ENCODE measurements at regions not wholly inside any gene's neighbourhood (a gene's known extent, or its start where the extent isn't known, plus 50 kb on each side); places are given as distances from the start of the nearest gene placed in this dataset.

DNA sequence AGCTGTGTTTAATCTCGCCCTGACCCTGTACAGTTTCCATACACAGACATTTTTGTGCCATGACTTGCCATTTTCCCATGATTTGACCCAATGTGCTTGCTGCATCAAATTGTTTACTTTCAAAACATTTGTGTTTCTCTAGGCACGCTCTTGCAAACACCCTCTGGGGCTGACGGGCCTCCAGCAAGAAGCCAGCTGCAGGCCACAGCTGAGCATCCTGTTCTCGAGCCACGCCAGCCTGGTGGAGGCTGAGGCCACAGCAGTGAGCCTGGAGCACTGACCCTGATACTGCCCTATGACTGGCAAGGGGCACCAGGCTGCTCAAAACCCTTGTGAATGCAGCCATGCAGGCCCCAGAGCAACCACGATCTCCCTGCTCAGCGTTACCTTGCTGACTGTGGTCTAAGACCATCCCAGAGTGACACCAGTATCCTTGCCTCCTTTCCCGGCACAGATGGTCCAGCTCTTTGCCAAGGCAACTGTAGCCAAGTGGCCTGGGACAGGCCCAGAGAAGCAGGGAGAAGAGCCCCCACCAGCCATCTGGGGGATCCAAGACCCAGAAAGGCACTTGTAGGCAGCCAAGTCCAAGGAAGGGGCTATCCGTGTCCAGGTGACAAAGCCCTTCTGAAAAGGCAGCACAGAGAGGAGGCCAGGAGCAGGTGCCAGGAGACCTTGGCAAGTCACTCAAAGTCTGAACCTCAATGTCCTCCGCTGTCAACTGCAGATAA, 78.5 kb downstream of the OAT start:
- peak; percentile 85 to 91 for DNase-seq
- Histone ChIP-seq H3K9ac (ENCODE audit: low read length) (no peak overlapping the region), H3K4me1 (ENCODE audit: control insufficient read depth in 1 of 2, insufficient read depth in 2 of 2, low read length in 2 of 2) (no peaks in the 10 kb centered on the region), H3K23ac (ENCODE audit: low read length) (no peak overlapping the region), H3K79me2 (ENCODE audit: control insufficient read depth, insufficient read depth, low read length, poor library complexity) (no peaks in the 10 kb centered on the region), H3K27ac (ENCODE audit: low read depth, low read length) (no peak overlapping the region), H3K9me3 (ENCODE audit: insufficient read depth, low read depth, low read length) (peaks cover 4% of the 10 kb centered on the region), H3K14ac (ENCODE audit: low read length) (no peak overlapping the region), H3K27me3 (ENCODE audit: insufficient read depth, low read length) (no peaks in the 10 kb centered on the region), H3K79me1 (ENCODE audit: low read length) (no peaks in the 10 kb centered on the region), H4K8ac (ENCODE audit: low read depth, low read length) (no peak overlapping the region), H2AFZ (ENCODE audit: insufficient read depth, low read length, poor library complexity) (no peak overlapping the region), H2BK5ac (ENCODE audit: low read depth, low read length, poor library complexity) (no peak overlapping the region), H2BK120ac (ENCODE audit: insufficient read depth, low read length, poor library complexity) (no peak overlapping the region), H3K36me3 (ENCODE audit: control insufficient read depth in 1 of 2, insufficient read depth in 2 of 2, low read length in 2 of 2) (no peaks in the 10 kb centered on the region), H3K4ac (ENCODE audit: low read depth, low read length) (no peak overlapping the region), H3K18ac (ENCODE audit: low read length) (no peak overlapping the region), H3K4me2 (ENCODE audit: low read length) (no peak overlapping the region), H4K12ac (ENCODE audit: low read depth, low read length) (no peak overlapping the region), H2AK5ac (ENCODE audit: low read length) (no peak overlapping the region), H3K4me3 (ENCODE audit: low read depth, low read length) (peak overlapping the region; percentile 20), H4K91ac (ENCODE audit: low read depth, low read length) (no peak overlapping the region), H2BK12ac (ENCODE audit: low read length) (no peak overlapping the region)
- WGBS (ENCODE audit: extremely low coverage, insufficient coverage, insufficient read length): no CpG with 5 or more reads among the region's 10 CpGs

- Histone ChIP-seq H3K23ac (ENCODE audit: low read length) (no peak overlapping the region), H3K27me3 (ENCODE audit: insufficient read depth, low read length) (no peaks in the 10 kb centered on the region), H3K4ac (ENCODE audit: low read depth, low read length) (no peak overlapping the region), H2BK5ac (ENCODE audit: low read depth, low read length, poor library complexity) (no peak overlapping the region), H3K4me2 (ENCODE audit: low read length) (no peak overlapping the region), H3K27ac (ENCODE audit: low read depth, low read length) (no peak overlapping the region), H4K8ac (ENCODE audit: low read depth, low read length) (no peak overlapping the region), H3K4me3 (ENCODE audit: low read depth, low read length) (no peak overlapping the region), H3K4me1 (ENCODE audit: control insufficient read depth in 1 of 2, insufficient read depth in 2 of 2, low read length in 2 of 2) (no peaks in the 10 kb centered on the region), H3K9ac (ENCODE audit: low read length) (no peak overlapping the region), H3K14ac (ENCODE audit: low read length) (no peak overlapping the region), H2AK5ac (ENCODE audit: low read length) (no peak overlapping the region), H3K79me2 (ENCODE audit: control insufficient read depth, insufficient read depth, low read length, poor library complexity) (no peaks in the 10 kb centered on the region), H3K18ac (ENCODE audit: low read length) (no peak overlapping the region), H4K12ac (ENCODE audit: low read depth, low read length) (no peak overlapping the region), H3K79me1 (ENCODE audit: low read length) (no peaks in the 10 kb centered on the region), H2AFZ (ENCODE audit: insufficient read depth, low read length, poor library complexity) (no peak overlapping the region), H2BK120ac (ENCODE audit: insufficient read depth, low read length, poor library complexity) (no peak overlapping the region), H4K91ac (ENCODE audit: low read depth, low read length) (no peak overlapping the region), H2BK12ac (ENCODE audit: low read length) (no peak overlapping the region), H3K9me3 (ENCODE audit: insufficient read depth, low read depth, low read length) (peaks cover 4% of the 10 kb centered on the region), H3K36me3 (ENCODE audit: control insufficient read depth in 1 of 2, insufficient read depth in 2 of 2, low read length in 2 of 2) (no peaks in the 10 kb centered on the region)
- DNase-seq: peak in 1 of 2 donors; percentile 39
- no CpG with 5 or more reads among the region's 16 CpGs for WGBS (ENCODE audit: extremely low coverage, insufficient coverage, insufficient read length)
Measured at GRCh38 chr10:124339119-124340032, 79.3 kb downstream of the OAT start.

DNA sequence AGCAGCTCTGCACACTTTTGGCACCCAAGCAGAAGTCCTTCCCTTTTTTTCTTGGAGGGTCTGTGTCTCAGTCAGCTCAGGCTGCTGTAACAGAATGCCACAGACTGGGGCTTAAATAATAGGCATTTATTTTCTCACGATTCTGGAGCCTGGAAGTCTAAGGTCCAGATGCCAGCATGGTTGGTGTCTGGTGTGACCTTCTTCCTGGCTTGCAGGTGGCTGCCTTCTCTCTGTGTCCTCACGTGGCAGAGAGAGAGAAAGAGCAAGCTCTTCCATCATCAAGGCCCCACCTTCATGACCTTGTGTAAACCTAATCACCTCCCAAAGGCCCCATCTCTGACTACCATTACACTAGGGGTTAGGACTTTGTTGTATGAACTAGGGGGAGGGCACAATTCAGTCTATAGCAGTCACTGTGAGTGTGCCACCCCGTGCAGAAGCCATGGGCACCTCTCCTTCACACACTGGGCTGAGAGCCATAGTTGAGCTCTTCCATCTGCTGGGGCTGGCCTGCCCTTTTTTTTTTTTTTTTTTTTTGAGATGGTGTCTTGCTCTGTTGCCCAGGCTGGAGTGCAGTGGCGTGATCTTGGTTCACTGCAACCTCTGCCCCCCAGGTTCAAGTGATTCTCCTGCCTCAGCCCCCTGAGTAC, 80.3 kb downstream of the OAT start:
- Histone ChIP-seq H2AFZ (ENCODE audit: insufficient read depth, low read length, poor library complexity) (no peak overlapping the region), H3K27me3 (ENCODE audit: insufficient read depth, low read length) (no peaks in the 10 kb centered on the region), H4K12ac (ENCODE audit: low read depth, low read length) (no peak overlapping the region), H3K4ac (ENCODE audit: low read depth, low read length) (no peak overlapping the region), H3K14ac (ENCODE audit: low read length) (no peak overlapping the region), H3K27ac (ENCODE audit: low read depth, low read length) (no peak overlapping the region), H3K4me3 (ENCODE audit: low read depth, low read length) (no peak overlapping the region), H4K8ac (ENCODE audit: low read depth, low read length) (no peak overlapping the region), H3K79me2 (ENCODE audit: control insufficient read depth, insufficient read depth, low read length, poor library complexity) (no peaks in the 10 kb centered on the region), H2BK5ac (ENCODE audit: low read depth, low read length, poor library complexity) (no peak overlapping the region), H3K9me3 (ENCODE audit: insufficient read depth, low read depth, low read length) (peaks cover 4% of the 10 kb centered on the region), H4K91ac (ENCODE audit: low read depth, low read length) (no peak overlapping the region), H3K18ac (ENCODE audit: low read length) (no peak overlapping the region), H3K23ac (ENCODE audit: low read length) (no peak overlapping the region), H3K79me1 (ENCODE audit: low read length) (no peaks in the 10 kb centered on the region), H2BK120ac (ENCODE audit: insufficient read depth, low read length, poor library complexity) (no peak overlapping the region), H3K36me3 (ENCODE audit: control insufficient read depth in 1 of 2, insufficient read depth in 2 of 2, low read length in 2 of 2) (no peaks in the 10 kb centered on the region), H2BK12ac (ENCODE audit: low read length) (no peak overlapping the region), H3K4me2 (ENCODE audit: low read length) (no peak overlapping the region), H2AK5ac (ENCODE audit: low read length) (no peak overlapping the region), H3K9ac (ENCODE audit: low read length) (no peak overlapping the region), H3K4me1 (ENCODE audit: control insufficient read depth in 1 of 2, insufficient read depth in 2 of 2, low read length in 2 of 2) (no peaks in the 10 kb centered on the region)
- WGBS (ENCODE audit: extremely low coverage, insufficient coverage, insufficient read length): no CpG with 5 or more reads among the region's 4 CpGs
- DNase-seq: no peak

DNA sequence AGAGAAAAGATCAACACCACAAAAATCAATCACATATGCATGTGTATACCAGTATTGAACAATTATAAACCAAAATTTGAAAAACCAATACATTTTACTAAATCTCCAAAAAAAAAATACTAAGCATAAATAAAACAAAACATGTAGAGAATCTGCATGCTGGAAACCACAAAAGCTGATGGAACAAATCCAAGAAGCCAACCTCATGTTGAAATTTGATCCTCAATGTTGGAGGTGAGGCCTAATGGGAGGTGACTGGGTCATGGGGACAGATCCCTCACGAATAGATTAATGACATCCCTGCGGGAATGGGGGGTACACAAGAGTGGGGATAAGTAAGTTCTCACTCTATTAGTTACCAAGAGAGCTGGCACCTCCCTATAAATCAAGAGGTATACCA, 82.5 kb downstream of the OAT start:
- Histone ChIP-seq H3K36me3 (ENCODE audit: control insufficient read depth in 1 of 2, insufficient read depth in 2 of 2, low read length in 2 of 2) (no peaks in the 10 kb centered on the region), H3K4me1 (ENCODE audit: control insufficient read depth in 1 of 2, insufficient read depth in 2 of 2, low read length in 2 of 2) (no peaks in the 10 kb centered on the region), H3K79me2 (ENCODE audit: control insufficient read depth, insufficient read depth, low read length, poor library complexity) (no peaks in the 10 kb centered on the region), H2AFZ (ENCODE audit: insufficient read depth, low read length, poor library complexity) (no peak overlapping the region), H2AK5ac (ENCODE audit: low read length) (no peak overlapping the region), H2BK120ac (ENCODE audit: insufficient read depth, low read length, poor library complexity) (no peak overlapping the region), H3K4me3 (ENCODE audit: low read depth, low read length) (no peak overlapping the region), H3K14ac (ENCODE audit: low read length) (no peak overlapping the region), H2BK12ac (ENCODE audit: low read length) (no peak overlapping the region), H3K79me1 (ENCODE audit: low read length) (no peaks in the 10 kb centered on the region), H3K4me2 (ENCODE audit: low read length) (no peak overlapping the region), H4K12ac (ENCODE audit: low read depth, low read length) (no peak overlapping the region), H3K9me3 (ENCODE audit: insufficient read depth, low read depth, low read length) (peaks cover 2% of the 10 kb centered on the region), H3K4ac (ENCODE audit: low read depth, low read length) (no peak overlapping the region), H4K91ac (ENCODE audit: low read depth, low read length) (no peak overlapping the region), H3K18ac (ENCODE audit: low read length) (no peak overlapping the region), H3K9ac (ENCODE audit: low read length) (no peak overlapping the region), H4K8ac (ENCODE audit: low read depth, low read length) (no peak overlapping the region), H2BK5ac (ENCODE audit: low read depth, low read length, poor library complexity) (no peak overlapping the region), H3K27me3 (ENCODE audit: insufficient read depth, low read length) (no peaks in the 10 kb centered on the region), H3K23ac (ENCODE audit: low read length) (no peak overlapping the region), H3K27ac (ENCODE audit: low read depth, low read length) (no peak overlapping the region)
- DNase-seq: no peak
- no CpG with 5 or more reads among the region's 2 CpGs for WGBS (ENCODE audit: extremely low coverage, insufficient coverage, insufficient read length)
